ENCODE measurements at regions not wholly inside any gene's neighbourhood (a gene's known extent, or its start where the extent isn't known, plus 50 kb on each side); places are given as distances from the start of the nearest gene placed in this dataset.
A peak's percentile ranks its signal among the peaks of the same experiment; 100 is the strongest.

- no peak for TF ChIP-seq Cebpa-rat (IDR thresholded peaks at IDR 0.05)
- Histone ChIP-seq H3K9me3 (replicated peaks in 1 of 11) (no peaks in the 10 kb centered on the region), H3K9ac (no peak overlapping the region), H3K4me2 (peak overlapping the region in 3 of 11 experiments; percentile 51 to 69 (median 59); a peak in 5 of 22 replicates), H4K20me1 (no peaks in the 10 kb centered on the region), H3K4me1 (peaks cover 0 to 34% (median 19%) of the 10 kb centered on the region in 10 experiments; a peak in 16 of 20 replicates), H3K27me3 (no peaks in the 10 kb centered on the region), H3K36me3 (no peaks in the 10 kb centered on the region), H3K4me3 (no peak overlapping the region), H3K27ac (no peak overlapping the region)
Observed at GRCh38 chr3:72044231-72044855, 259.4 kb upstream of the PROK2 start.

GRCh38 chr3:72043204-72044133, 258.5 kb upstream of the PROK2 start:
- no peaks in the 10 kb centered on the region for H3K9me3 ChIP-seq (replicated peaks in 1 of 11)
- H3K4me1 ChIP-seq: peaks cover 0 to 29% (median 16%) of the 10 kb centered on the region in 10 experiments; a peak in 16 of 20 replicates
- H3K4me3 ChIP-seq: no peak overlapping the region
- H4K20me1 ChIP-seq: no peaks in the 10 kb centered on the region
- H3K9ac ChIP-seq: no peak overlapping the region
- peak overlapping the region in 6 of 11 experiments; percentile 2 to 69 (median 50); a peak in 12 of 22 replicates for H3K4me2 ChIP-seq
- no peak overlapping the region for H3K27ac ChIP-seq
- no peak for TF ChIP-seq Cebpa-rat (IDR thresholded peaks at IDR 0.05)
- no peaks in the 10 kb centered on the region for H3K36me3 ChIP-seq
- no peaks in the 10 kb centered on the region for H3K27me3 ChIP-seq

GRCh38 chr3:72042397-72043203, 257.7 kb upstream of the PROK2 start:
- H3K4me2 ChIP-seq: peak overlapping the region in 6 of 11 experiments; percentile 2 to 69 (median 50); a peak in 11 of 22 replicates

GRCh38 chr3:72041511-72041910, 256.6 kb upstream of the PROK2 start:
- H3K4me1 ChIP-seq: peaks cover 0 to 26% (median 14%) of the 10 kb centered on the region in 10 experiments; a peak in 15 of 20 replicates
- no peak overlapping the region for H3K4me2 ChIP-seq
- H3K9me3 ChIP-seq (replicated peaks in 1 of 11): 0 out of 22 replicates have a peak, but pooled peaks cover 0 to 3% (median 0%) of the 10 kb centered on the region in 11 experiments
- no peaks in the 10 kb centered on the region for H4K20me1 ChIP-seq
- no peak for TF ChIP-seq Cebpa-rat (IDR thresholded peaks at IDR 0.05)
- H3K9ac ChIP-seq: no peak overlapping the region
- H3K27ac ChIP-seq: no peak overlapping the region
- H3K4me3 ChIP-seq: no peak overlapping the region
- H3K36me3 ChIP-seq: no peaks in the 10 kb centered on the region
- H3K27me3 ChIP-seq: no peaks in the 10 kb centered on the region

More at GRCh38 chr3:72042397-72043203, 257.7 kb upstream of the PROK2 start:
- H3K27me3 ChIP-seq: no peaks in the 10 kb centered on the region
- no peak overlapping the region for H3K9ac ChIP-seq
- H3K9me3 ChIP-seq (replicated peaks in 1 of 11): 0 out of 22 replicates have a peak, but pooled peaks cover 0 to 2% (median 0%) of the 10 kb centered on the region in 11 experiments
- no peak overlapping the region for H3K4me3 ChIP-seq
- H3K27ac ChIP-seq: no peak overlapping the region
- peaks cover 0 to 26% (median 14%) of the 10 kb centered on the region in 10 experiments; a peak in 15 of 20 replicates for H3K4me1 ChIP-seq
- no peaks in the 10 kb centered on the region for H4K20me1 ChIP-seq
- no peak for TF ChIP-seq Cebpa-rat (IDR thresholded peaks at IDR 0.05)
- H3K36me3 ChIP-seq: no peaks in the 10 kb centered on the region

- H3K9me3 ChIP-seq (replicated peaks in 1 of 11): 0 out of 22 replicates have a peak, but pooled peaks cover 0 to 3% (median 0%) of the 10 kb centered on the region in 11 experiments
- H3K4me1 ChIP-seq: peaks cover 0 to 26% (median 14%) of the 10 kb centered on the region in 10 experiments; a peak in 15 of 20 replicates
- H3K27ac ChIP-seq: no peak overlapping the region
- no peaks in the 10 kb centered on the region for H3K27me3 ChIP-seq
- H3K9ac ChIP-seq: no peak overlapping the region
- no peak for TF ChIP-seq Cebpa-rat (IDR thresholded peaks at IDR 0.05)
- H3K4me2 ChIP-seq: no peak overlapping the region
- no peaks in the 10 kb centered on the region for H3K36me3 ChIP-seq
- no peak overlapping the region for H3K4me3 ChIP-seq
- H4K20me1 ChIP-seq: no peaks in the 10 kb centered on the region
Observed at GRCh38 chr3:72041076-72041475, 256.1 kb upstream of the PROK2 start.

- H3K4me2 ChIP-seq: no peak overlapping the region
- H3K27ac ChIP-seq: no peak overlapping the region
- H3K36me3 ChIP-seq: no peaks in the 10 kb centered on the region
- peaks cover 0 to 7% (median 0%) of the 10 kb centered on the region in 11 experiments; a peak in 4 of 22 replicates for H3K9me3 ChIP-seq (replicated peaks in 1 of 11)
- TF ChIP-seq Cebpa-rat (IDR thresholded peaks at IDR 0.05): no peak
- H3K4me3 ChIP-seq: no peak overlapping the region
- no peaks in the 10 kb centered on the region for H4K20me1 ChIP-seq
- no peak overlapping the region for H3K9ac ChIP-seq
- H3K27me3 ChIP-seq: no peaks in the 10 kb centered on the region
- H3K4me1 ChIP-seq: peaks cover 0 to 34% (median 14%) of the 10 kb centered on the region in 10 experiments; a peak in 15 of 20 replicates
Observed at GRCh38 chr3:72039677-72040076, 254.7 kb upstream of the PROK2 start.

- no peaks in the 10 kb centered on the region for H3K27me3 ChIP-seq
- H3K9ac ChIP-seq: no peak overlapping the region
- H3K4me3 ChIP-seq: no peak overlapping the region
- H3K9me3 ChIP-seq (replicated peaks in 1 of 11): peaks cover 0 to 8% (median 0%) of the 10 kb centered on the region in 11 experiments; a peak in 4 of 22 replicates
- peaks cover 0 to 36% (median 11%) of the 10 kb centered on the region in 10 experiments; a peak in 12 of 20 replicates for H3K4me1 ChIP-seq
- no peak for TF ChIP-seq Cebpa-rat (IDR thresholded peaks at IDR 0.05)
- no peaks in the 10 kb centered on the region for H3K36me3 ChIP-seq
- H3K4me2 ChIP-seq: no peak overlapping the region
- no peak overlapping the region for H3K27ac ChIP-seq
- no peaks in the 10 kb centered on the region for H4K20me1 ChIP-seq
Observed at GRCh38 chr3:72036899-72037298, 252.0 kb upstream of the PROK2 start.

GRCh38 chr3:72035606-72036005, 250.7 kb upstream of the PROK2 start:
- Histone ChIP-seq H3K27ac (no peak overlapping the region), H3K9ac (no peak overlapping the region), H3K36me3 (no peaks in the 10 kb centered on the region), H4K20me1 (no peaks in the 10 kb centered on the region), H3K4me1 (peaks cover 0 to 49% (median 23%) of the 10 kb centered on the region in 10 experiments; a peak in 13 of 20 replicates), H3K27me3 (no peaks in the 10 kb centered on the region), H3K4me2 (peak overlapping the region in 2 of 11 experiments; percentile 44 to 83; a peak in 4 of 22 replicates), H3K4me3 (no peak overlapping the region), H3K9me3 (replicated peaks in 1 of 11) (peaks cover 0 to 8% (median 3%) of the 10 kb centered on the region in 11 experiments; a peak in 5 of 22 replicates)
- TF ChIP-seq Cebpa-rat (IDR thresholded peaks at IDR 0.05): no peak

Measured in BLaER1 treated with 17β-estradiol and CSF1 and Interleukin-3, amounts not matched to agents 10 nM and 100 nM (cell line).